SK-N-SH treated with all-trans-retinoic acid at 6 μM for 48 hours (cell line): ENCODE measurements at regions not wholly inside any gene's neighbourhood (a gene's known extent, or its start where the extent isn't known, plus 50 kb on each side); places are given as distances from the start of the nearest gene placed in this dataset.

Experiments
- BACH2 ChIP-seq: fragments of 250-450 bp; sonication (Bioruptor Pico); IDR thresholded peaks from 2 replicates; pipeline ENCODE4 v1.9.0; 2021; ENCODE audit warnings: mild to moderate bottlenecking, borderline replicate concordance
- CREB5 ChIP-seq: fragments of 250-450 bp; sonication (Bioruptor Pico); IDR thresholded peaks from 2 replicates; pipeline ENCODE4 v1.5.1; 2020; ENCODE audit warnings: low read depth, mild to moderate bottlenecking, moderate library complexity
- CSDC2 ChIP-seq: fragments of 250-450 bp; sonication (Bioruptor Pico); IDR thresholded peaks from 2 replicates; pipeline ENCODE4 v1.5.0; 2020; ENCODE audit warnings: mild to moderate bottlenecking, moderate library complexity
- ISL1 ChIP-seq: fragments of 250-450 bp; sonication (Bioruptor Pico); IDR thresholded peaks from 2 replicates; pipeline ENCODE4 v2.1.2; 2022; ENCODE audit warnings: mild to moderate bottlenecking, moderate library complexity
- PATZ1 ChIP-seq: fragments of 250-450 bp; sonication (Bioruptor Pico); IDR thresholded peaks from 2 replicates; pipeline ENCODE4 v1.8.0; 2020; ENCODE audit warnings: mild to moderate bottlenecking, moderate library complexity, borderline replicate concordance
- PPARA ChIP-seq: fragments of 250-450 bp; sonication (Bioruptor Pico); IDR thresholded peaks from 2 replicates; pipeline ENCODE4 v1.5.0; 2020; ENCODE audit warnings: mild to moderate bottlenecking, borderline replicate concordance
- RARB ChIP-seq: fragments of 250-450 bp; sonication (Bioruptor Pico); IDR thresholded peaks from 2 replicates; pipeline ENCODE4 v1.8.0; 2021; ENCODE audit warnings: mild to moderate bottlenecking, moderate library complexity
- TOX ChIP-seq: fragments of 250-450 bp; sonication (Bioruptor Pico); IDR thresholded peaks from 2 replicates; pipeline ENCODE4 v1.8.0; 2021; ENCODE audit warnings: mild to moderate bottlenecking, moderate library complexity, borderline replicate concordance
- ZFP3 ChIP-seq: fragments of 250-450 bp; sonication (Bioruptor Pico); IDR thresholded peaks from 2 replicates; pipeline ENCODE4 v1.5.0; 2020; ENCODE audit warnings: mild to moderate bottlenecking, moderate library complexity
- ZNF565 ChIP-seq: fragments of 450-650 bp; formaldehyde crosslinking; conservative IDR thresholded peaks from 2 replicates; pipeline ENCODE4 v1.5.0; 2020; ENCODE audit warnings: low read depth, mild to moderate bottlenecking, moderate library complexity
- ZNF70 ChIP-seq: fragments of 450-650 bp; formaldehyde crosslinking; IDR thresholded peaks from 2 replicates; pipeline ENCODE4 v1.5.0; 2020; ENCODE audit warnings: mild to moderate bottlenecking, moderate library complexity

GRCh38 chr4:164087733-164088132, 593.2 kb downstream of the TMA16 start:
- no peak for TF ChIP-seq CSDC2 (CRISPR knock-in tag)
- TF ChIP-seq BACH2 (CRISPR knock-in tag): no peak
- TF ChIP-seq TOX (CRISPR knock-in tag): no peak
- no peak for TF ChIP-seq ISL1 (CRISPR knock-in tag)
- no peak for TF ChIP-seq CREB5
- TF ChIP-seq ZNF565 (CRISPR knock-in tag): no peak
- TF ChIP-seq ZFP3 (CRISPR knock-in tag): no peak
- TF ChIP-seq RARB (CRISPR knock-in tag): no peak
- no peak for TF ChIP-seq PPARA (CRISPR knock-in tag)
- no peak for TF ChIP-seq PATZ1
- no peak for TF ChIP-seq ZNF70 (CRISPR knock-in tag)
